H1 (cell line): ENCODE measurements at regions not wholly inside any gene's neighbourhood (a gene's known extent, or its start where the extent isn't known, plus 50 kb on each side); places are given as distances from the start of the nearest gene placed in this dataset.

Experiments used
- CTCF ChIA-PET: fragments of 300-600 bp; sonication (Branson Sonifier 250); formaldehyde crosslinking; loops from one replicate; lab custom pipeline; 2021; ENCODE audit not compliant: partially characterized antibody; lab: Charles Lee
- POLR2A ChIA-PET: fragments of 300-600 bp; sonication (Branson Sonifier 250); formaldehyde crosslinking; loops from one replicate; lab custom pipeline; 2021; ENCODE audit warnings: inconsistent platforms; ENCODE audit not compliant: partially characterized antibody; lab: Charles Lee
- DNase-seq, 2 experiments: peaks; one replicate each; pipeline versions ENCODE4 v3.0.0 to v3.0.0-alpha.2; 2010 to 2022; ENCODE audit warnings: low spot score in 2 of 2, low read depth in 1 of 2, mixed read lengths in 1 of 2
- FAIRE-seq: peaks from 2 replicates; lab custom pipeline; 2011; peaks lifted over from hg19 to GRCh38; lab: Jason Lieb, UNC
- H2AFZ ChIP-seq: 2 replicates; pipeline ENCODE4 v1.8.1; 2012; ENCODE audit warnings: low read length, inconsistent platforms
- H2AK5ac ChIP-seq: 2 replicates; pipeline ENCODE4 v1.6.1; 2013; ENCODE audit warnings: low read depth, low read length
- H2BK120ac ChIP-seq: replicated peaks from 2 replicates; pipeline ENCODE3; 2013; ENCODE audit warnings: low read depth, low read length, inconsistent platforms
- H2BK12ac ChIP-seq: 2 replicates; pipeline ENCODE4 v1.6.1; 2013; ENCODE audit warnings: low read depth, low read length
- H2BK15ac ChIP-seq: 2 replicates; pipeline ENCODE4 v1.6.1; 2013; ENCODE audit warnings: low read length
- H2BK20ac ChIP-seq: 2 replicates; pipeline ENCODE4 v1.6.1; 2013; ENCODE audit warnings: low read length
- H2BK5ac ChIP-seq: 2 replicates; pipeline ENCODE4 v1.6.1; 2013; ENCODE audit warnings: low read depth, low read length
- H3K14ac ChIP-seq: 2 replicates; pipeline ENCODE4 v1.6.1; 2013; ENCODE audit warnings: inconsistent platforms; ENCODE audit not compliant: insufficient read length
- H3K18ac ChIP-seq: 2 replicates; pipeline ENCODE4 v1.6.1; 2013; ENCODE audit warnings: low read length; ENCODE audit errors: extremely low read depth
- H3K23ac ChIP-seq: 2 replicates; pipeline ENCODE4 v1.6.1; 2013; ENCODE audit warnings: inconsistent platforms; ENCODE audit not compliant: insufficient read length
- H3K23me2 ChIP-seq: 2 replicates; pipeline ENCODE4 v1.6.1; 2013; ENCODE audit warnings: low read depth, low read length
- H3K27ac ChIP-seq: 2 replicates; pipeline ENCODE4 v1.6.1; 2011; ENCODE audit warnings: low read depth, low read length, inconsistent platforms
- H3K27me3 ChIP-seq, 4 experiments: replicated peaks in 1 of 4; 1 replicate in 1 of 4; 2 replicates in 3 of 4; pipeline versions ENCODE4 v1.6.1 to v1.8.1; 2011 to 2013; ENCODE audit warnings: low read length in 3 of 4, mild to moderate bottlenecking in 3 of 4, inconsistent platforms in 2 of 4, mixed read lengths in 2 of 4, moderate library complexity in 1 of 4; ENCODE audit not compliant: control insufficient read depth in 3 of 4, insufficient read depth in 3 of 4; ENCODE audit errors: extremely low read depth in 1 of 4
- H3K36me3 ChIP-seq, 4 experiments: 2 replicates each; pipeline versions ENCODE4 v1.6.1 to v1.8.1; 2011 to 2013; ENCODE audit warnings: mild to moderate bottlenecking in 4 of 4, low read length in 3 of 4, moderate library complexity in 2 of 4, control low read depth in 1 of 4, inconsistent platforms in 1 of 4; ENCODE audit not compliant: insufficient read depth in 4 of 4, control insufficient read depth in 2 of 4
- H3K4ac ChIP-seq: replicated peaks from 2 replicates; pipeline ENCODE3; 2013; ENCODE audit warnings: low read length, low read depth, mixed read lengths, inconsistent platforms; ENCODE audit not compliant: insufficient read length
- H3K4me1 ChIP-seq, 4 experiments: replicated peaks in 1 of 4; 1 replicate in 1 of 4; 2 replicates in 3 of 4; pipeline versions ENCODE4 v1.6.1 to v1.8.1; 2011 to 2013; ENCODE audit warnings: low read length in 3 of 4, inconsistent platforms in 2 of 4, mixed read lengths in 1 of 4; ENCODE audit not compliant: insufficient read depth in 4 of 4, control insufficient read depth in 3 of 4
- H3K4me2 ChIP-seq, 2 experiments: 2 replicates each; pipeline versions ENCODE4 v1.6.1 to v1.8.1; 2011 to 2013; ENCODE audit warnings: low read depth in 2 of 2, low read length in 2 of 2, control low read depth in 1 of 2, inconsistent platforms in 1 of 2, mild to moderate bottlenecking in 1 of 2; ENCODE audit not compliant: insufficient read depth in 1 of 2
- H3K4me3 ChIP-seq, 4 experiments: fragments of 200-600, 300-600 bp in 1 of 4; sonication (generic), shearing (Covaris generic), sonication (Bioruptor Twin) in 1 of 4; 2 replicates each; pipeline versions ENCODE4 v1.5.1 to v1.8.1; 2011 to 2016; ENCODE audit warnings: low read length in 4 of 4, low read depth in 3 of 4, control low read depth in 2 of 4, inconsistent platforms in 2 of 4, mild to moderate bottlenecking in 2 of 4, mixed read lengths in 1 of 4, moderate library complexity in 1 of 4; ENCODE audit not compliant: insufficient read depth in 2 of 4; ENCODE audit errors: extremely low read depth in 1 of 4
- H3K56ac ChIP-seq: replicated peaks from 2 replicates; pipeline ENCODE3; 2013; ENCODE audit warnings: low read depth, mild to moderate bottlenecking, mixed read lengths, low read length, inconsistent platforms; ENCODE audit not compliant: insufficient read length
- H3K79me1 ChIP-seq: 2 replicates; pipeline ENCODE4 v1.6.1; 2013; ENCODE audit warnings: low read depth, low read length, control low read depth
- H3K79me2 ChIP-seq, 2 experiments: 2 replicates each; pipeline versions ENCODE4 v1.6.1 to v1.8.1; 2012 to 2013; ENCODE audit warnings: low read length in 2 of 2, mild to moderate bottlenecking in 2 of 2, inconsistent platforms in 1 of 2; ENCODE audit not compliant: insufficient read depth in 2 of 2, control insufficient read depth in 1 of 2
- H3K9ac ChIP-seq, 4 experiments: replicated peaks in 1 of 4; 1 replicate in 1 of 4; 2 replicates in 3 of 4; pipeline versions ENCODE4 v1.6.1 to v1.8.1; 2011 to 2013; ENCODE audit warnings: low read depth in 3 of 4, low read length in 3 of 4, control low read depth in 2 of 4, mild to moderate bottlenecking in 2 of 4, moderate library complexity in 2 of 4, inconsistent platforms in 1 of 4; ENCODE audit errors: extremely low read depth in 1 of 4
- H3K9me3 ChIP-seq, 2 experiments: 2 replicates each; pipeline versions ENCODE4 v1.6.1 to v1.8.1; 2012 to 2013; ENCODE audit warnings: mild to moderate bottlenecking in 2 of 2, moderate library complexity in 2 of 2, control low read depth in 1 of 2, inconsistent platforms in 1 of 2, low read depth in 1 of 2, low read length in 1 of 2, mixed read lengths in 1 of 2; ENCODE audit not compliant: insufficient read depth in 2 of 2
- H4K20me1 ChIP-seq, 2 experiments: replicated peaks in 1 of 2; 2 replicates each; pipeline versions ENCODE3 to v1.8.1; 2011 to 2013; ENCODE audit warnings: inconsistent platforms in 2 of 2, low read length in 2 of 2, mild to moderate bottlenecking in 1 of 2; ENCODE audit not compliant: insufficient read depth in 2 of 2, control insufficient read depth in 1 of 2
- H4K5ac ChIP-seq: 2 replicates; pipeline ENCODE4 v1.6.1; 2013; ENCODE audit warnings: low read length, low read depth, mixed read lengths, inconsistent platforms; ENCODE audit not compliant: insufficient read length
- H4K8ac ChIP-seq: 2 replicates; pipeline ENCODE4 v1.8.0; 2013; ENCODE audit warnings: mild to moderate bottlenecking, moderate library complexity, low read length, inconsistent platforms; ENCODE audit not compliant: insufficient read depth; ENCODE audit errors: extremely low read depth
- H4K91ac ChIP-seq: replicated peaks from 2 replicates; pipeline ENCODE3; 2013; ENCODE audit warnings: low read length, mixed read lengths, inconsistent platforms; ENCODE audit not compliant: insufficient read length
- BCL11A ChIP-seq, 2 experiments: IDR thresholded peaks; one replicate each; pipeline ENCODE4 v1.6.1; 2011; ENCODE audit warnings: low read depth in 2 of 2, low read length in 2 of 2, mild to moderate bottlenecking in 2 of 2
- E2F6 ChIP-seq: IDR thresholded peaks from 2 replicates; pipeline ENCODE4 v1.6.1; 2012; ENCODE audit warnings: inconsistent platforms
- EGR1 ChIP-seq: IDR thresholded peaks from 2 replicates; pipeline ENCODE4 v1.6.1; 2011; ENCODE audit warnings: low read depth, low read length, borderline replicate concordance
- FOSL1 ChIP-seq: IDR thresholded peaks from 2 replicates; pipeline ENCODE4 v1.6.1; 2011; ENCODE audit warnings: mild to moderate bottlenecking, low read depth, low read length, moderate library complexity; ENCODE audit not compliant: insufficient read depth
- GTF2F1 ChIP-seq: IDR thresholded peaks from 2 replicates; pipeline ENCODE4 v1.6.1; 2012; ENCODE audit warnings: low read depth, low read length, improper control_type of control experiment, borderline replicate concordance
- JUN ChIP-seq: IDR thresholded peaks from 2 replicates; pipeline ENCODE4 v1.6.1; 2011; ENCODE audit warnings: low read depth, mild to moderate bottlenecking, improper control_type of control experiment, low read length
- MAFK ChIP-seq: IDR thresholded peaks from 2 replicates; pipeline ENCODE4 v1.6.1; 2012; ENCODE audit warnings: low read depth, mild to moderate bottlenecking, improper control_type of control experiment, low read length
- RAD21 ChIP-seq, 2 experiments: IDR thresholded peaks in 1 of 2; conservative IDR thresholded peaks in 1 of 2; 2 replicates each; pipeline ENCODE4 v1.6.1; 2011; ENCODE audit warnings: low read depth in 2 of 2, low read length in 2 of 2, improper control_type of control experiment in 1 of 2, inconsistent platforms in 1 of 2, mild to moderate bottlenecking in 1 of 2, moderate library complexity in 1 of 2
- RXRA ChIP-seq: IDR thresholded peaks from 2 replicates; pipeline ENCODE4 v1.6.1; 2011; ENCODE audit warnings: low read depth, mild to moderate bottlenecking, low read length, moderate library complexity; ENCODE audit not compliant: insufficient read depth
- SIX5 ChIP-seq: IDR thresholded peaks from 2 replicates; pipeline ENCODE4 v1.6.1; 2011; ENCODE audit warnings: mild to moderate bottlenecking, low read depth, low read length
- SP4 ChIP-seq: IDR thresholded peaks from 2 replicates; pipeline ENCODE4 v1.6.1; 2012; ENCODE audit warnings: low read length, inconsistent platforms
- SUZ12 ChIP-seq: fragments of 200-600 bp; sonication (generic); IDR thresholded peaks from 2 replicates; pipeline ENCODE4 v1.6.1; 2012; ENCODE audit warnings: mild to moderate bottlenecking, inconsistent platforms, low read length, moderate library complexity, mixed read lengths
- TAF1 ChIP-seq: IDR thresholded peaks from 2 replicates; pipeline ENCODE4 v1.6.1; 2011; ENCODE audit warnings: mild to moderate bottlenecking, low read depth, low read length
- TEAD4 ChIP-seq: IDR thresholded peaks from 2 replicates; pipeline ENCODE4 v1.6.1; 2012; ENCODE audit warnings: low read depth, low read length, inconsistent platforms, mixed read lengths
- YY1 ChIP-seq: IDR thresholded peaks from 2 replicates; pipeline ENCODE4 v1.6.1; 2011; ENCODE audit warnings: low read depth, mild to moderate bottlenecking, low read length
- whole genome bisulfite sequencing, 2 experiments: shearing (Covaris generic) in 1 of 2; methylation state at CpG; one replicate each; pipeline versions ENCODE4 v1.1.6 to v1.1.7; 2013 to 2015; ENCODE audit warnings: low lambda C conversion rate in 2 of 2, mixed read lengths in 2 of 2, inconsistent platforms in 1 of 2, low coverage in 1 of 2, missing lambda C conversion rate in 1 of 2; ENCODE audit not compliant: insufficient replicate concordance in 2 of 2, insufficient coverage in 1 of 2, insufficient read length in 1 of 2; ENCODE audit errors: extremely low coverage in 1 of 2, missing lambda C conversion rate in 1 of 2; 5-methylcytosine and 5-hydroxymethylcytosine counted together

GRCh38 chr9:2337627-2338026, 284.0 kb upstream of the VLDLR start:
- Histone ChIP-seq H3K4me2 (no peak overlapping the region), H2BK120ac (no peak overlapping the region), H2AK5ac (no peak overlapping the region), H3K23ac (no peak overlapping the region), H3K27ac (no peak overlapping the region), H2AFZ (no peak overlapping the region), H4K91ac (no peak overlapping the region), H3K18ac (no peak overlapping the region), H3K9me3 (no peaks in the 10 kb centered on the region), H3K36me3 (no peaks in the 10 kb centered on the region), H4K8ac (no peak overlapping the region), H3K14ac (no peak overlapping the region), H2BK15ac (no peak overlapping the region), H2BK5ac (no peak overlapping the region), H3K79me1 (no peaks in the 10 kb centered on the region), H4K20me1 (no peaks in the 10 kb centered on the region), H2BK12ac (no peak overlapping the region), H3K56ac (no peak overlapping the region), H3K27me3 (no peaks in the 10 kb centered on the region), H4K5ac (no peak overlapping the region), H3K23me2 (no peaks in the 10 kb centered on the region), H3K4me3 (no peak overlapping the region), H3K4ac (no peak overlapping the region), H3K79me2 (no peaks in the 10 kb centered on the region; a peak in 1 of 4 replicates), H3K4me1 (no peaks in the 10 kb centered on the region), H3K9ac (no peak overlapping the region), H2BK20ac (no peak overlapping the region)
- DNase-seq (peak in 1 of 2 experiments; percentile 1), FAIRE-seq (no peak)
- CTCF ChIA-PET: interaction anchor here (1.0 to 1.5 kb wide), 5 partner anchors 10 to 30 kb away, joined by 3 to 5 read pairs (median 3); no protein-coding TSS in a partner anchor
- WGBS, 2 experiments: 92% methylated on average over 4 of the region's 4 CpGs; no CpG with 5 or more reads in 1 of the 2 experiments
- POLR2A ChIA-PET: no interaction called here
- TF ChIP-seq RAD21 (IDR thresholded peaks at IDR 0.05 in 1 of 2, conservative IDR thresholded peaks at IDR 0.05 in 1 of 2; ENCODE audit: low read depth in 2 of 2, low read length in 2 of 2) (no peak), JUN (no peak), MAFK (no peak), TEAD4 (no peak), TAF1 (no peak), E2F6 (no peak), SUZ12 (no peak), GTF2F1 (no peak), BCL11A (IDR thresholded peaks at IDR 0.05; ENCODE audit: low read depth in 2 of 2, low read length in 2 of 2) (no peak), FOSL1 (no peak), RXRA (no peak), SIX5 (no peak), EGR1 (no peak), SP4 (no peak), YY1 (no peak)
